A549 (cell line): ENCODE measurements at regions not wholly inside any gene's neighbourhood (a gene's known extent, or its start where the extent isn't known, plus 50 kb on each side); places are given as distances from the start of the nearest gene placed in this dataset.

ENCODE experiments used
- ATAC-seq, 2 experiments: fragments of 200-7000 bp in 1 of 2; fragments of >200 bp in 1 of 2; cut with Nextera tagmentation in 1 of 2; cut with Tn5 transposase in 1 of 2; 3 replicates each; pipeline versions ENCODE4 v1.8.0 to v1.9.1; 2018 to 2020; ENCODE audit warnings: mild to moderate bottlenecking in 1 of 2, moderate library complexity in 1 of 2
- CTCF ChIA-PET: fragments of 300-600 bp; sonication (Branson Sonifier 250); formaldehyde crosslinking; extraction: SDS; loops from one replicate; lab custom pipeline; 2021; ENCODE audit warnings: antibody characterized with exemption, inconsistent platforms; lab: Yijun Ruan, JAX
- POLR2A ChIA-PET: fragments of 350-600 bp; formaldehyde crosslinking; extraction: SDS; loops from one replicate; lab custom pipeline; 2021; ENCODE audit warnings: antibody characterized with exemption, inconsistent platforms; lab: Yijun Ruan, JAX
- DNase-seq, 2 experiments: peaks; one replicate each; pipeline versions ENCODE4 v3.0.0 to v3.0.0-alpha.2; 2011 to 2016; ENCODE audit warnings: low read depth in 1 of 2, low spot score in 1 of 2
- FAIRE-seq: peaks from 2 replicates; lab custom pipeline; 2011; peaks lifted over from hg19 to GRCh38; lab: Jason Lieb, UNC
- H3K27ac ChIP-seq, 2 experiments: fragments of >200 bp; sonication (Bioruptor Twin); formaldehyde crosslinking; 3 replicates each; pipeline ENCODE4 v1.5.1; 2016 to 2017
- H3K4me1 ChIP-seq: fragments of >200 bp; sonication (Bioruptor Twin); formaldehyde crosslinking; 3 replicates; pipeline ENCODE4 v1.6.1; 2016
- H3K4me2 ChIP-seq: fragments of >200 bp; sonication (Bioruptor Twin); formaldehyde crosslinking; 3 replicates; pipeline ENCODE4 v1.6.1; 2016
- H3K4me3 ChIP-seq: fragments of >200 bp; sonication (Bioruptor Twin); formaldehyde crosslinking; 3 replicates; pipeline ENCODE4 v1.5.1; 2016
- H3K9me3 ChIP-seq: fragments of >200 bp; sonication (Bioruptor Twin); formaldehyde crosslinking; 3 replicates; pipeline ENCODE4 v1.6.1; 2016
- CEBPB ChIP-seq, 2 experiments: fragments of >200 bp in 1 of 2; sonication (Bioruptor Twin) in 1 of 2; formaldehyde crosslinking in 1 of 2; IDR thresholded peaks; 2 replicates each; pipeline ENCODE4 v1.6.1; 2012 to 2016
- CHD2 ChIP-seq: fragments of 150-350 bp; IDR thresholded peaks from 2 replicates; pipeline ENCODE4 v1.6.1; 2014; ENCODE audit warnings: low read length; ENCODE audit not compliant: partially characterized antibody
- EHMT2 ChIP-seq: fragments of 200-600 bp; sonication (generic); IDR thresholded peaks from 2 replicates; pipeline ENCODE4 v1.6.1; 2016; ENCODE audit warnings: antibody characterized with exemption, low read depth, mild to moderate bottlenecking, moderate library complexity
- FOSB ChIP-seq: fragments of 250-450 bp; sonication (Bioruptor Pico); IDR thresholded peaks from 2 replicates; pipeline ENCODE4 v1.5.0; 2020; ENCODE audit warnings: mild to moderate bottlenecking, moderate library complexity
- FOXS1 ChIP-seq: fragments of 250-450 bp; sonication (Bioruptor Pico); IDR thresholded peaks from 2 replicates; pipeline ENCODE4 v1.5.0; 2020; ENCODE audit warnings: mild to moderate bottlenecking, moderate library complexity
- HDAC2 ChIP-seq: fragments of 200-600 bp; sonication (generic); IDR thresholded peaks from 2 replicates; pipeline ENCODE4 v1.6.1; 2016
- HOXB13 ChIP-seq: fragments of 250-450 bp; sonication (Bioruptor Pico); IDR thresholded peaks from 2 replicates; pipeline ENCODE4 v1.5.0; 2020; ENCODE audit warnings: low read depth, mild to moderate bottlenecking, moderate library complexity
- KDM1A ChIP-seq: fragments of 200-600 bp; sonication (generic); IDR thresholded peaks from 2 replicates; pipeline ENCODE4 v1.6.1; 2016; ENCODE audit warnings: low read depth, mild to moderate bottlenecking
- MYC ChIP-seq: IDR thresholded peaks from 2 replicates; pipeline ENCODE4 v1.6.1; 2012; ENCODE audit warnings: mild to moderate bottlenecking, inconsistent platforms, low read length, improper control_type of control experiment, borderline replicate concordance
- PHF8 ChIP-seq: fragments of 200-600 bp; sonication (generic); IDR thresholded peaks from 2 replicates; pipeline ENCODE4 v1.6.1; 2016; ENCODE audit warnings: low read depth, mild to moderate bottlenecking, antibody characterized with exemption, moderate library complexity, borderline replicate concordance
- POLR2AphosphoS2 ChIP-seq: conservative IDR thresholded peaks from 2 replicates; pipeline ENCODE4 v1.6.1; 2012; ENCODE audit warnings: low read length, improper control_type of control experiment, inconsistent platforms
- RARB ChIP-seq: fragments of 250-450 bp; sonication (Bioruptor Pico); IDR thresholded peaks from 2 replicates; pipeline ENCODE4 v1.8.0; 2021; ENCODE audit warnings: mild to moderate bottlenecking, moderate library complexity
- RNF2 ChIP-seq: fragments of 200-600 bp; sonication (generic); IDR thresholded peaks from 2 replicates; pipeline ENCODE4 v1.6.1; 2016; ENCODE audit warnings: low read depth, mild to moderate bottlenecking, antibody characterized with exemption, moderate library complexity, borderline replicate concordance
- TFCP2L1 ChIP-seq: fragments of 250-450 bp; sonication (Bioruptor Pico); IDR thresholded peaks from 2 replicates; pipeline ENCODE4 v1.5.0; 2021; ENCODE audit warnings: mild to moderate bottlenecking
- ZSCAN20 ChIP-seq: fragments of 250-450 bp; sonication (Bioruptor Pico); IDR thresholded peaks from 2 replicates; pipeline ENCODE4 v1.8.0; 2022; ENCODE audit warnings: mild to moderate bottlenecking, moderate library complexity
- WGBS: methylation state at CpG from one replicate; pipeline ENCODE4 v1.1.6; 2017; ENCODE audit errors: missing lambda C conversion rate; 5-methylcytosine and 5-hydroxymethylcytosine counted together
- TF ChIP-seq, protein P1 (sequence below): fragments of >200 bp; sonication (Bioruptor Twin); formaldehyde crosslinking; IDR thresholded peaks from 3 replicates; pipeline ENCODE4 v1.5.1; 2016
- TF ChIP-seq, protein P2 (sequence below): fragments of >200 bp; sonication (Bioruptor Twin); formaldehyde crosslinking; IDR thresholded peaks from 3 replicates; pipeline ENCODE4 v1.6.1; 2016

DNA sequence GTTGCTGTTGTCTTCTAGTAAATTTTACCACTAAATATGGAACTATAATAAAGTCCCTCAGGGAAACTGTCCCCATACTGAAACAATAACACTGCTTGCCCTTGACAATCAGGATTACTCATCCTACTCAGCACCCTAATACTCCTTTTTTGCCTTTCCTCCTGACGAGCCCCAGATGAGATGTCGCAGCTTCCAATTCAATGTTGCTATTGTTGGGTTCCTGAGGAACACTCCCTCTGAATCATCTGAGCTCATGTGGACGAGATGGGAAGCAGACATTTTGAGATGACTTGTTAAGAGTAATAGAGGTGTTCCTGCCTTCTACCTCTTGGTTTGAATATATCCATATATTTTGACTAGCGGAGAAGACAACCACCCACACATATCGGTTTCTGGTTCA is 187.8 kb upstream of the FAM98A start:
- H3K4me3 ChIP-seq, result no peak overlapping the region
- TF ChIP-seq ZSCAN20, result no peak
- TF ChIP-seq EHMT2, result no peak
- TF ChIP-seq, protein P1, sequence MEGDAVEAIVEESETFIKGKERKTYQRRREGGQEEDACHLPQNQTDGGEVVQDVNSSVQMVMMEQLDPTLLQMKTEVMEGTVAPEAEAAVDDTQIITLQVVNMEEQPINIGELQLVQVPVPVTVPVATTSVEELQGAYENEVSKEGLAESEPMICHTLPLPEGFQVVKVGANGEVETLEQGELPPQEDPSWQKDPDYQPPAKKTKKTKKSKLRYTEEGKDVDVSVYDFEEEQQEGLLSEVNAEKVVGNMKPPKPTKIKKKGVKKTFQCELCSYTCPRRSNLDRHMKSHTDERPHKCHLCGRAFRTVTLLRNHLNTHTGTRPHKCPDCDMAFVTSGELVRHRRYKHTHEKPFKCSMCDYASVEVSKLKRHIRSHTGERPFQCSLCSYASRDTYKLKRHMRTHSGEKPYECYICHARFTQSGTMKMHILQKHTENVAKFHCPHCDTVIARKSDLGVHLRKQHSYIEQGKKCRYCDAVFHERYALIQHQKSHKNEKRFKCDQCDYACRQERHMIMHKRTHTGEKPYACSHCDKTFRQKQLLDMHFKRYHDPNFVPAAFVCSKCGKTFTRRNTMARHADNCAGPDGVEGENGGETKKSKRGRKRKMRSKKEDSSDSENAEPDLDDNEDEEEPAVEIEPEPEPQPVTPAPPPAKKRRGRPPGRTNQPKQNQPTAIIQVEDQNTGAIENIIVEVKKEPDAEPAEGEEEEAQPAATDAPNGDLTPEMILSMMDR, result no peak
- TF ChIP-seq TFCP2L1, result no peak
- no peak for TF ChIP-seq RNF2
- TF ChIP-seq, protein P2, sequence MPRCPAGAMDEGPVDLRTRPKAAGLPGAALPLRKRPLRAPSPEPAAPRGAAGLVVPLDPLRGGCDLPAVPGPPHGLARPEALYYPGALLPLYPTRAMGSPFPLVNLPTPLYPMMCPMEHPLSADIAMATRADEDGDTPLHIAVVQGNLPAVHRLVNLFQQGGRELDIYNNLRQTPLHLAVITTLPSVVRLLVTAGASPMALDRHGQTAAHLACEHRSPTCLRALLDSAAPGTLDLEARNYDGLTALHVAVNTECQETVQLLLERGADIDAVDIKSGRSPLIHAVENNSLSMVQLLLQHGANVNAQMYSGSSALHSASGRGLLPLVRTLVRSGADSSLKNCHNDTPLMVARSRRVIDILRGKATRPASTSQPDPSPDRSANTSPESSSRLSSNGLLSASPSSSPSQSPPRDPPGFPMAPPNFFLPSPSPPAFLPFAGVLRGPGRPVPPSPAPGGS, result no peak
- POLR2A ChIA-PET, result no interaction called here
- H3K4me1 ChIP-seq, result no peaks in the 10 kb centered on the region
- ATAC-seq (no peak), DNase-seq (no peak), FAIRE-seq (no peak)
- WGBS, result 50% methylated on average over 5 of the region's 5 CpGs
- H3K9me3 ChIP-seq, result no peaks in the 10 kb centered on the region
- H3K4me2 ChIP-seq, result no peak overlapping the region
- no peak overlapping the region for H3K27ac ChIP-seq
- CTCF ChIA-PET, result no interaction called here

DNA sequence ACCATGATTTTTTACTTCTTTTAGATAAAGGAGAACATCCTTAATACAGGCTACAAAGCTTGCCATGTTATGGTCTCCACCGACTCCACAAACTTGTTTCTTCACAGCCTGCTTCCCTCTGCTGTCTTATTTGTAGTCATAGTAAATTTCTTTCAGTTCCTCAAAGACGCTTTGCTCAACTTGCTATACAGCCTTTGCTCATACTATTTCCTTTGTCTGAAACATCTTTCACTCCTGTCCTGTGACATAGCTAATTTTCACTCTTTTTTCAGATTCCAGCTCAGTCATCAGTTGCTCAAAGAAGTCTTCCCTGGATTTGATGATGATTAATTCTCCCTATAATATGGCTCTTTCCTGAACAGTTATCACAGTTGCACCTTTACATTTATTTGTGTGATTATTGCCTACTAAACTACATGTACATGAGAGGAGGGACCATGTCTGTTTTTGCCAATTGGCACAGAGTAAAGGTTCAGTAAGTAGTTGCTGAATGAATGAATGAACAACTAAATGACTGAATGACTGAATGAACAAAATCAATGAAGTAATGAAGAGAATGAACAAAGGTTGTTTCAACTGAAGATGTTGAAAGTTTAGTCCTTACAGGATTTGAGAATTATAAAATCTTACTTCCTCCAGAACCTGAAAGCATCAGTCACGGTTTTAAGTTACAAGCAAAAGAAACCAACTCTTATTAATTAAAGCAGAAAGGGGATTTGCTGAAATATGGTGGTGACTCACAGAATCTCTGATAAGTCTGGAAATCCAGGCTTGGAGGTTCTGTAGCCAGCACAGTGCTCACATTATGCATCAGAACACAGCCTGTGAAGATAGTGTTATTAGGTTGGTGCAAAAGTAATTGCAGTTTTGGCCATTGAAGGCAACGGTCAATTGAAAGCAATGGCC is 186.4 kb upstream of the FAM98A start:
- FAIRE-seq (no peak), ATAC-seq (no peak), DNase-seq (no peak)
- ChIA-PET CTCF (no interaction called here), POLR2A (no interaction called here)
- TF ChIP-seq POLR2AphosphoS2 (no peak), RARB (CRISPR knock-in tag) (no peak), FOSB (no peak), KDM1A (no peak), CEBPB (IDR thresholded peaks at IDR 0.05) (no peak), FOXS1 (CRISPR knock-in tag) (no peak), MYC (no peak), PHF8 (no peak), HOXB13 (CRISPR knock-in tag) (no peak)
- no peaks in the 10 kb centered on the region for H3K4me1 ChIP-seq
- H3K4me3 ChIP-seq, result no peak overlapping the region
- H3K9me3 ChIP-seq, result no peaks in the 10 kb centered on the region
- WGBS, result 15% methylated on average over 4 of the region's 4 CpGs
- no peak overlapping the region for H3K4me2 ChIP-seq
- no peak overlapping the region for H3K27ac ChIP-seq

DNA sequence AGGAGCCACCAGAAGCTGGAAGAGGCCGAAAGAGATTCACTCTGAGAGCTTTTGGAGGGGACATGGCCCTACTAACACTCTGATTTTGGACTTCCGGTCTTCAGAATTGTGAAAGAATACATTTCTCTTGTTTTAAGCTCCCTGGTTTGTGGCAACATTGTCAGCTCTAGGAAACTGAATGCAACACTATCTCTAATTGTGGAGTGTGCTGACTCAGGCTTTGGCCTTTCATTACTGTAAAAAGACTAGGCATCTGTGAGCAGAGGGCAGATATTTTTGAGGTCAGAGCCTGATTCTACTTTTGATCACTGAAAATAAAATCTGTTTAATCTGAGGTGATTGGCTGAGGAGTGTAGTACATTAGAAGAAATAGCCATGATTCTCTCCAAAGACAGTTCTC is 185.4 kb upstream of the FAM98A start:
- Histone ChIP-seq H3K4me2 (no peak overlapping the region), H3K4me3 (no peak overlapping the region), H3K27ac (no peak overlapping the region), H3K9me3 (no peaks in the 10 kb centered on the region), H3K4me1 (no peaks in the 10 kb centered on the region)
- CTCF ChIA-PET, result no interaction called here
- DNase-seq (no peak), FAIRE-seq (no peak), ATAC-seq (no peak)
- POLR2A ChIA-PET, result no interaction called here
- 19% methylated on average over 2 of the region's 2 CpGs for WGBS
- TF ChIP-seq CHD2 (no peak), HDAC2 (no peak)
